Activated naive CD4-positive, alpha-beta T cell treated with anti-CD3 and anti-CD28 coated beads for 36 hours (primary cell): ENCODE measurements at regions not wholly inside any gene's neighbourhood (a gene's known extent, or its start where the extent isn't known, plus 50 kb on each side); places are given as distances from the start of the nearest gene placed in this dataset.

Experiments used
- CTCF ChIA-PET: fragments of 350-600 bp; sonication (Branson Sonifier 250); formaldehyde crosslinking; loops from one replicate; lab custom pipeline; 2021; ENCODE audit warnings: antibody characterized with exemption; lab: Charles Lee
- DNase-seq: peaks from one replicate; pipeline ENCODE4 v3.0.0-alpha.2; 2020
- H3K27ac Mint-ChIP-seq: one replicate; pipeline ENCODE4 v1.8.0; 2021; ENCODE audit warnings: mild to moderate bottlenecking, mixed read lengths
- H3K27me3 Mint-ChIP-seq: one replicate; pipeline ENCODE4 v1.8.0; 2021; ENCODE audit warnings: low read depth, mixed read lengths
- H3K36me3 Mint-ChIP-seq: one replicate; pipeline ENCODE4 v1.8.0; 2021; ENCODE audit warnings: low read depth, mixed read lengths
- H3K4me1 Mint-ChIP-seq: one replicate; pipeline ENCODE4 v1.8.0; 2021; ENCODE audit warnings: low read depth, mixed read lengths
- H3K4me3 Mint-ChIP-seq: one replicate; pipeline ENCODE4 v1.8.0; 2021; ENCODE audit warnings: mild to moderate bottlenecking, moderate library complexity, mixed read lengths
- H3K9me3 Mint-ChIP-seq: one replicate; pipeline ENCODE4 v1.8.0; 2021; ENCODE audit warnings: mixed read lengths
- intact Hi-C: fragments of 100-400 bp; cut with micrococcal nuclease; formaldehyde crosslinking; loops from one replicate; pipeline ENCODE4 v1.15.1; 2023

GRCh38 chr11:95516175-95516574 is 273.4 kb downstream of the FAM76B start:
- Mint-ChIP-seq H3K4me3 (no peak overlapping the region), H3K27ac (no peak overlapping the region), H3K27me3 (no peaks in the 10 kb centered on the region), H3K9me3 (no peaks in the 10 kb centered on the region), H3K36me3 (no peaks in the 10 kb centered on the region), H3K4me1 (no peaks in the 10 kb centered on the region)
- CTCF ChIA-PET: interaction anchor here (0.6 to 1.6 kb wide), 3 partner anchors 48 to 198 kb away, joined by 3 to 4 read pairs (median 3); no protein-coding TSS in a partner anchor
- intact Hi-C loops: no loop called here
- DNase-seq: no peak

GRCh38 chr11:95515371-95515770 is 274.2 kb downstream of the FAM76B start:
- no peaks in the 10 kb centered on the region for H3K9me3 Mint-ChIP-seq
- intact Hi-C loops: no loop called here
- CTCF ChIA-PET: interaction anchor here (1.1 to 1.6 kb wide), 2 partner anchors 47 to 57 kb away, joined by 3 read pairs; no protein-coding TSS in a partner anchor

GRCh38 chr11:95514416-95515110 is 275.0 kb downstream of the FAM76B start:
- CTCF ChIA-PET: interaction anchor here (1.1 kb wide), 1 partner anchor 191 kb away, joined by 3 read pairs; no protein-coding TSS in a partner anchor
- Mint-ChIP-seq H3K27me3 (no peaks in the 10 kb centered on the region), H3K36me3 (no peaks in the 10 kb centered on the region), H3K4me1 (no peaks in the 10 kb centered on the region), H3K27ac (no peak overlapping the region), H3K4me3 (no peak overlapping the region), H3K9me3 (no peaks in the 10 kb centered on the region)
- intact Hi-C loops: no loop called here
- DNase-seq: no peak

More at GRCh38 chr11:95515371-95515770, 274.2 kb downstream of the FAM76B start:
- Mint-ChIP-seq H3K27me3 (no peaks in the 10 kb centered on the region), H3K4me3 (no peak overlapping the region), H3K27ac (no peak overlapping the region), H3K4me1 (no peaks in the 10 kb centered on the region), H3K36me3 (no peaks in the 10 kb centered on the region)
- no peak for DNase-seq

GRCh38 chr11:95512682-95513081 is 276.9 kb downstream of the FAM76B start:
- CTCF ChIA-PET: no interaction called here
- intact Hi-C loops: no loop called here
- H3K4me1 Mint-ChIP-seq: no peaks in the 10 kb centered on the region

GRCh38 chr11:95512177-95512576 is 277.4 kb downstream of the FAM76B start:
- Mint-ChIP-seq H3K27me3 (no peaks in the 10 kb centered on the region), H3K4me3 (no peak overlapping the region), H3K9me3 (no peaks in the 10 kb centered on the region), H3K36me3 (no peaks in the 10 kb centered on the region), H3K27ac (no peak overlapping the region), H3K4me1 (no peaks in the 10 kb centered on the region)
- CTCF ChIA-PET: no interaction called here
- no peak for DNase-seq
- intact Hi-C loops: no loop called here

More at GRCh38 chr11:95512682-95513081, 276.9 kb downstream of the FAM76B start:
- Mint-ChIP-seq H3K36me3 (no peaks in the 10 kb centered on the region), H3K27me3 (no peaks in the 10 kb centered on the region), H3K4me3 (no peak overlapping the region), H3K9me3 (no peaks in the 10 kb centered on the region), H3K27ac (no peak overlapping the region)
- DNase-seq: no peak

- H3K27ac Mint-ChIP-seq: no peak overlapping the region
- intact Hi-C loops: loop anchor here (1.0 kb wide), 1 partner anchor 197 kb away; no protein-coding TSS in a partner anchor
- no peak for DNase-seq
- H3K27me3 Mint-ChIP-seq: no peaks in the 10 kb centered on the region
- no peaks in the 10 kb centered on the region for H3K36me3 Mint-ChIP-seq
- CTCF ChIA-PET: interaction anchor here (0.7 to 2.0 kb wide), 7 partner anchors 64 to 731 kb away, joined by 3 to 9 read pairs (median 3); no protein-coding TSS in a partner anchor
- no peak overlapping the region for H3K4me3 Mint-ChIP-seq
- no peaks in the 10 kb centered on the region for H3K4me1 Mint-ChIP-seq
- no peaks in the 10 kb centered on the region for H3K9me3 Mint-ChIP-seq
These were observed 277.4 kb upstream of the SESN3 start for GRCh38 chr11:95508219-95508890.

- Mint-ChIP-seq H3K27ac (no peak overlapping the region), H3K4me1 (no peaks in the 10 kb centered on the region), H3K27me3 (no peaks in the 10 kb centered on the region), H3K9me3 (no peaks in the 10 kb centered on the region), H3K4me3 (no peak overlapping the region), H3K36me3 (no peaks in the 10 kb centered on the region)
- DNase-seq: peak; percentile 7
- CTCF ChIA-PET: interaction anchor here (0.6 to 2.0 kb wide), 5 partner anchors 64 to 352 kb away, joined by 3 to 9 read pairs (median 3); no protein-coding TSS in a partner anchor
- intact Hi-C loops: loop anchor here (1.0 kb wide), 1 partner anchor 198 kb away; no protein-coding TSS in a partner anchor
These were observed 276.8 kb upstream of the SESN3 start for GRCh38 chr11:95507794-95508193.

- Mint-ChIP-seq H3K9me3 (no peaks in the 10 kb centered on the region), H3K36me3 (no peaks in the 10 kb centered on the region), H3K27ac (no peak overlapping the region), H3K4me3 (no peak overlapping the region), H3K4me1 (no peaks in the 10 kb centered on the region), H3K27me3 (no peaks in the 10 kb centered on the region)
- no peak for DNase-seq
- intact Hi-C loops: no loop called here
- CTCF ChIA-PET: interaction anchor here (0.6 to 2.0 kb wide), 2 partner anchors 50 to 199 kb away, joined by 3 to 9 read pairs; no protein-coding TSS in a partner anchor
These were observed 275.8 kb upstream of the SESN3 start for GRCh38 chr11:95506777-95507176.

GRCh38 chr11:95505927-95506426 is 275.0 kb upstream of the SESN3 start:
- H3K27me3 Mint-ChIP-seq: no peaks in the 10 kb centered on the region
- H3K4me1 Mint-ChIP-seq: no peaks in the 10 kb centered on the region
- H3K36me3 Mint-ChIP-seq: no peaks in the 10 kb centered on the region
- no peak for DNase-seq
- CTCF ChIA-PET: no interaction called here
- intact Hi-C loops: no loop called here
- no peak overlapping the region for H3K4me3 Mint-ChIP-seq
- no peak overlapping the region for H3K27ac Mint-ChIP-seq
- H3K9me3 Mint-ChIP-seq: no peaks in the 10 kb centered on the region

- intact Hi-C loops: no loop called here
- no peak overlapping the region for H3K4me3 Mint-ChIP-seq
- H3K27me3 Mint-ChIP-seq: no peaks in the 10 kb centered on the region
- H3K27ac Mint-ChIP-seq: no peak overlapping the region
- CTCF ChIA-PET: interaction anchor here (0.6 kb wide), 1 partner anchor 346 kb away, joined by 3 read pairs; no protein-coding TSS in a partner anchor
- DNase-seq: no peak
- no peaks in the 10 kb centered on the region for H3K9me3 Mint-ChIP-seq
- H3K4me1 Mint-ChIP-seq: peaks cover 7% of the 10 kb centered on the region
- H3K36me3 Mint-ChIP-seq: no peaks in the 10 kb centered on the region
These were observed 272.0 kb upstream of the SESN3 start for GRCh38 chr11:95503047-95503446.

GRCh38 chr11:95502522-95502921 is 271.5 kb upstream of the SESN3 start:
- Mint-ChIP-seq H3K27me3 (no peaks in the 10 kb centered on the region), H3K36me3 (no peaks in the 10 kb centered on the region), H3K9me3 (no peaks in the 10 kb centered on the region), H3K27ac (no peak overlapping the region), H3K4me3 (no peak overlapping the region), H3K4me1 (peaks cover 7% of the 10 kb centered on the region)
- intact Hi-C loops: no loop called here
- no peak for DNase-seq
- CTCF ChIA-PET: no interaction called here

- intact Hi-C loops: no loop called here
- DNase-seq: no peak
- no peaks in the 10 kb centered on the region for H3K27me3 Mint-ChIP-seq
- H3K9me3 Mint-ChIP-seq: no peaks in the 10 kb centered on the region
- no peaks in the 10 kb centered on the region for H3K36me3 Mint-ChIP-seq
- H3K4me1 Mint-ChIP-seq: peaks cover 7% of the 10 kb centered on the region
- CTCF ChIA-PET: no interaction called here
- no peak overlapping the region for H3K4me3 Mint-ChIP-seq
- H3K27ac Mint-ChIP-seq: no peak overlapping the region
These were observed 270.8 kb upstream of the SESN3 start for GRCh38 chr11:95501761-95502266.
